WTC11 (cell line): ENCODE measurements at regions not wholly inside any gene's neighbourhood (a gene's known extent, or its start where the extent isn't known, plus 50 kb on each side); places are given as distances from the start of the nearest gene placed in this dataset.
A peak's percentile ranks its signal among the peaks of the same experiment; 100 is the strongest.

Source experiments
- ATAC-seq: fragments of 200-7000 bp; cut with Tn5 transposase; 2 replicates; pipeline ENCODE4 v1.10.0; 2021; ENCODE audit warnings: mild to moderate bottlenecking, moderate library complexity
- CTCF ChIA-PET: fragments of 300-600 bp; sonication (Branson Sonifier 250); formaldehyde crosslinking; loops from one replicate; lab custom pipeline; 2021; ENCODE audit warnings: antibody characterized with exemption; lab: Charles Lee
- POLR2A ChIA-PET: fragments of 350-600 bp; sonication (Branson Sonifier 250); formaldehyde crosslinking; loops from one replicate; lab custom pipeline; 2021; ENCODE audit warnings: antibody characterized with exemption; lab: Charles Lee
- DNase-seq: peaks from one replicate; pipeline ENCODE4 v3.0.0; 2021; ENCODE audit warnings: low spot score
- H3K27ac Mint-ChIP-seq: 2 replicates; pipeline ENCODE4 v1.8.0; 2021; ENCODE audit warnings: mixed read lengths
- H3K27me3 Mint-ChIP-seq: 2 replicates; pipeline ENCODE4 v1.8.0; 2021; ENCODE audit warnings: low read depth, mild to moderate bottlenecking, moderate library complexity, mixed read lengths
- H3K36me3 Mint-ChIP-seq: 2 replicates; pipeline ENCODE4 v1.8.0; 2021; ENCODE audit warnings: mixed read lengths
- H3K4me1 Mint-ChIP-seq: 2 replicates; pipeline ENCODE4 v1.8.0; 2022; ENCODE audit warnings: mixed read lengths
- H3K4me3 Mint-ChIP-seq: 2 replicates; pipeline ENCODE4 v1.8.0; 2021; ENCODE audit warnings: mild to moderate bottlenecking, moderate library complexity, mixed read lengths
- H3K9me3 Mint-ChIP-seq: 2 replicates; pipeline ENCODE4 v1.8.0; 2021; ENCODE audit warnings: mixed read lengths
- ELF4 ChIP-seq: sonication (generic); formaldehyde crosslinking; IDR thresholded peaks from 2 replicates; pipeline ENCODE4 v1.8.1; 2022; ENCODE audit warnings: low read depth, mild to moderate bottlenecking, moderate library complexity, missing genetic modification reagents
- ESRRA ChIP-seq: sonication (generic); formaldehyde crosslinking; IDR thresholded peaks from 2 replicates; pipeline ENCODE4 v1.8.1; 2022; ENCODE audit warnings: mild to moderate bottlenecking, missing genetic modification reagents, borderline replicate concordance
- ETV6 ChIP-seq: sonication (generic); formaldehyde crosslinking; IDR thresholded peaks from 2 replicates; pipeline ENCODE4 v1.8.1; 2022; ENCODE audit warnings: mild to moderate bottlenecking, missing genetic modification reagents
- HMGA2 ChIP-seq: fragments of 250-450 bp; sonication (Bioruptor Pico); IDR thresholded peaks from 2 replicates; pipeline ENCODE4 v1.4.0; 2021; ENCODE audit warnings: mild to moderate bottlenecking, moderate library complexity
- JAZF1 ChIP-seq: fragments of 250-450 bp; sonication (Bioruptor Pico); IDR thresholded peaks from 2 replicates; pipeline ENCODE4 v1.9.0; 2021; ENCODE audit warnings: moderate library complexity, mild to moderate bottlenecking, inconsistent platforms
- KAT7 ChIP-seq: sonication (generic); formaldehyde crosslinking; IDR thresholded peaks from 2 replicates; pipeline ENCODE4 v1.8.1; 2023; ENCODE audit warnings: missing genetic modification reagents, mild to moderate bottlenecking, borderline replicate concordance
- MXD4 ChIP-seq: fragments of 250-450 bp; sonication (Bioruptor Pico); IDR thresholded peaks from 2 replicates; pipeline ENCODE4 v1.8.0; 2021; ENCODE audit warnings: mild to moderate bottlenecking, moderate library complexity, borderline replicate concordance
- NFATC4 ChIP-seq: fragments of 250-450 bp; sonication (Bioruptor Pico); IDR thresholded peaks from 2 replicates; pipeline ENCODE4 v1.9.0; 2021; ENCODE audit warnings: mild to moderate bottlenecking
- SMAD3 ChIP-seq: sonication (generic); formaldehyde crosslinking; IDR thresholded peaks from 2 replicates; pipeline ENCODE4 v1.8.0; 2022; ENCODE audit warnings: missing genetic modification reagents, mild to moderate bottlenecking, borderline replicate concordance
- SOX15 ChIP-seq: fragments of 250-450 bp; sonication (Bioruptor Pico); IDR thresholded peaks from 2 replicates; pipeline ENCODE4 v1.9.0; 2021; ENCODE audit warnings: mild to moderate bottlenecking
- TCF7 ChIP-seq: sonication (generic); formaldehyde crosslinking; IDR thresholded peaks from 2 replicates; pipeline ENCODE4 v1.8.0; 2022; ENCODE audit warnings: mild to moderate bottlenecking, low read depth, missing genetic modification reagents, moderate library complexity
- ZBTB21 ChIP-seq: sonication (generic); formaldehyde crosslinking; IDR thresholded peaks from 2 replicates; pipeline ENCODE4 v1.8.1; 2023; ENCODE audit warnings: mild to moderate bottlenecking, missing genetic modification reagents, borderline replicate concordance
- ZNF121 ChIP-seq: sonication (generic); formaldehyde crosslinking; IDR thresholded peaks from 2 replicates; pipeline ENCODE4 v1.8.0; 2023; ENCODE audit warnings: missing genetic modification reagents
- ZNF232 ChIP-seq: sonication (generic); formaldehyde crosslinking; IDR thresholded peaks from 2 replicates; pipeline ENCODE4 v1.8.0; 2022; ENCODE audit warnings: mild to moderate bottlenecking, missing genetic modification reagents
- ZNF396 ChIP-seq: fragments of 250-450 bp; sonication (Bioruptor Pico); IDR thresholded peaks from 2 replicates; pipeline ENCODE4 v1.8.0; 2021; ENCODE audit warnings: mild to moderate bottlenecking, moderate library complexity, borderline replicate concordance
- ZNF423 ChIP-seq: fragments of 250-450 bp; sonication (Bioruptor Pico); IDR thresholded peaks from 2 replicates; pipeline ENCODE4 v2.1.2; 2022; ENCODE audit warnings: mild to moderate bottlenecking, moderate library complexity
- TF ChIP-seq, protein P1 (sequence below): sonication (generic); formaldehyde crosslinking; IDR thresholded peaks from 2 replicates; pipeline ENCODE4 v1.8.0; 2022; ENCODE audit warnings: mild to moderate bottlenecking, missing genetic modification reagents
- TF ChIP-seq, protein P2 (sequence below): fragments of 250-450 bp; sonication (Bioruptor Pico); IDR thresholded peaks from 2 replicates; pipeline ENCODE4 v1.8.0; 2021; ENCODE audit warnings: mild to moderate bottlenecking
- TF ChIP-seq, protein P3 (sequence below): sonication (generic); formaldehyde crosslinking; IDR thresholded peaks from 2 replicates; pipeline ENCODE4 v1.8.0; 2022; ENCODE audit warnings: mild to moderate bottlenecking, missing genetic modification reagents
- TF ChIP-seq, protein P4 (sequence below): fragments of 250-450 bp; sonication (Bioruptor Pico); IDR thresholded peaks from 2 replicates; pipeline ENCODE4 v1.9.0; 2021; ENCODE audit warnings: mild to moderate bottlenecking
- TF ChIP-seq, protein P5 (sequence below): sonication (generic); formaldehyde crosslinking; IDR thresholded peaks from 2 replicates; pipeline ENCODE4 v1.8.1; 2023; ENCODE audit warnings: mild to moderate bottlenecking, missing genetic modification reagents

DNA sequence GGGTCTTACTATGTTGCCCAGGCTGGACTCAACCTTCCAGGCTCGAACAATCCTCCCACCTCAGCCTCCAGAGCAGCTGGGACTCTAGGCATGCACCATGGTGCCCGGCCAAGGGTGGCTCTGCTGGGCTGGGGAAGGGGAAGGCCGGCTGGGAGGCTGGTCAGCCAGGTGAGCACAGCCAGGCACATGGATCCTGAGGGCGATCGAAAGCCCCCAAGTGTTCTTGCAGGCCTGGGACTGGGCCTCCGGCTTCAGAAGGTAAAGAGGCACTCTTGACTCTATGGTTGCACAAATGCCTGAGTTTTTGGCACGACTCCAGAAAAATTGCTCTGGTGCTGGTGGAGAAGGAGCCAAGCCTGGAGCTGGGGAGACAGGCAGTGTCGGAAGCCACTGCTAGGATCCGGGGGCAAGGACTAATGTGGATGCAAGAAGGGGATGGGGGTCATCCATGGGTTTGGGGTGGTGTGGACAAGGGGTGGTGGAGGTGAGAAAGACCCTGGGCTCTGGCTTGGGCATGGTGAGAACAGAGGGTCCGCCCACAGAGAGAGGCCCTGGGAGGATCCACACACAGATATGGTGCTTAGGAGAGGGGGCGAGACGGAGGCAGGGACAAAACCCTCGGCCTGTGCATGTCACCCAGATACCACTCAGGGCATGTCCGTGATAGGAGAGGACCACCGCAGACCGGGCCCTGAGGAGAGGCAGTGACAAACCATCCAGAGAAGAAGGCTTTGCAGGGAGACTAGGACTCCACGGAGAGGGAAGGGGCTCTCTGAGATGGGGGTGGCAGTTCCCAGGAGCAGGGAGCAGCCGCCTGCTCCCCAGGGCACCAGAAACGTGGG, 51.1 kb upstream of the COL5A1 start:
- H3K4me1 Mint-ChIP-seq: peaks cover 4% of the 10 kb centered on the region
- H3K36me3 Mint-ChIP-seq: no peaks in the 10 kb centered on the region
- no peak for TF ChIP-seq ZBTB21 (CRISPR knock-in tag)
- no peak for TF ChIP-seq TCF7 (CRISPR knock-in tag)
- no peak for TF ChIP-seq NFATC4 (CRISPR knock-in tag)
- no peak for TF ChIP-seq ETV6 (CRISPR knock-in tag)
- peak; percentile 83 for TF ChIP-seq ZNF121
- no peak for TF ChIP-seq HMGA2
- TF ChIP-seq, protein P1, sequence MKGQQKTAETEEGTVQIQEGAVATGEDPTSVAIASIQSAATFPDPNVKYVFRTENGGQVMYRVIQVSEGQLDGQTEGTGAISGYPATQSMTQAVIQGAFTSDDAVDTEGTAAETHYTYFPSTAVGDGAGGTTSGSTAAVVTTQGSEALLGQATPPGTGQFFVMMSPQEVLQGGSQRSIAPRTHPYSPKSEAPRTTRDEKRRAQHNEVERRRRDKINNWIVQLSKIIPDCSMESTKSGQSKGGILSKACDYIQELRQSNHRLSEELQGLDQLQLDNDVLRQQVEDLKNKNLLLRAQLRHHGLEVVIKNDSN (CRISPR knock-in tag): no peak
- no peaks in the 10 kb centered on the region for H3K9me3 Mint-ChIP-seq
- ChIA-PET CTCF (no interaction called here), POLR2A (no interaction called here)
- DNase-seq (no peak), ATAC-seq (no peak)
- H3K27me3 Mint-ChIP-seq: no peaks in the 10 kb centered on the region
- no peak overlapping the region for H3K27ac Mint-ChIP-seq
- H3K4me3 Mint-ChIP-seq: no peak overlapping the region

DNA sequence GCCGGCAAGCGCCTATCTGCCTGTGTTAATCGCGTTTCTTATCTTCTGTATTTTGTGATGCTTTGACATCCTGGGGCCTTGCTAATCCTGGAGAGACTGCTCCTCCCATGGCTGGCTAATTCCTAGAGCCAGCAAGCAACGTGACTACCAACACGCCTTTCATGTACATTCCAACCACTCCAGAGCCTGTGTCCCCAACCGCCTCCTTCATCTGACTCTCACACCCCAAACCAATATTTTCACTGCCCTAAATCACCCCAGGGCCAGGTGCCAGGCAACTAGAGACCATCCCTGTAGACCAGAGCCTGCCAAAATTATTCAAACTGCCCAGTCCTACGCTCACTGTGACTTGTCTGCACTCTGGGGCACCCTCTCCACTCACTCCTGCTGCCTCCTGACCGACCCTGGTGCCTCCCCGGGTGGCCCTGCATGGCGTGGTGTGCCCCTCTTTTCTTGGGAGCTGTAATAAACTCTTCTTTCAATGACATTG, 50.5 kb upstream of the COL5A1 start:
- H3K27ac Mint-ChIP-seq: no peak overlapping the region
- ChIA-PET POLR2A (no interaction called here), CTCF (no interaction called here)
- peaks cover 4% of the 10 kb centered on the region for H3K4me1 Mint-ChIP-seq
- no peak for DNase-seq
- H3K27me3 Mint-ChIP-seq: no peaks in the 10 kb centered on the region
- H3K9me3 Mint-ChIP-seq: no peaks in the 10 kb centered on the region
- H3K4me3 Mint-ChIP-seq: no peak overlapping the region
- ATAC-seq: no peak
- H3K36me3 Mint-ChIP-seq: no peaks in the 10 kb centered on the region
- TF ChIP-seq SMAD3 (CRISPR knock-in tag): no peak
- TF ChIP-seq, protein P2, sequence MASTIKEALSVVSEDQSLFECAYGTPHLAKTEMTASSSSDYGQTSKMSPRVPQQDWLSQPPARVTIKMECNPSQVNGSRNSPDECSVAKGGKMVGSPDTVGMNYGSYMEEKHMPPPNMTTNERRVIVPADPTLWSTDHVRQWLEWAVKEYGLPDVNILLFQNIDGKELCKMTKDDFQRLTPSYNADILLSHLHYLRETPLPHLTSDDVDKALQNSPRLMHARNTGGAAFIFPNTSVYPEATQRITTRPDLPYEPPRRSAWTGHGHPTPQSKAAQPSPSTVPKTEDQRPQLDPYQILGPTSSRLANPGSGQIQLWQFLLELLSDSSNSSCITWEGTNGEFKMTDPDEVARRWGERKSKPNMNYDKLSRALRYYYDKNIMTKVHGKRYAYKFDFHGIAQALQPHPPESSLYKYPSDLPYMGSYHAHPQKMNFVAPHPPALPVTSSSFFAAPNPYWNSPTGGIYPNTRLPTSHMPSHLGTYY: no peak
- no peak for TF ChIP-seq ELF4 (CRISPR knock-in tag)
- no peak for TF ChIP-seq ZNF121
- no peak for TF ChIP-seq KAT7 (CRISPR knock-in tag)
- no peak for TF ChIP-seq ESRRA (CRISPR knock-in tag)
- TF ChIP-seq, protein P3, sequence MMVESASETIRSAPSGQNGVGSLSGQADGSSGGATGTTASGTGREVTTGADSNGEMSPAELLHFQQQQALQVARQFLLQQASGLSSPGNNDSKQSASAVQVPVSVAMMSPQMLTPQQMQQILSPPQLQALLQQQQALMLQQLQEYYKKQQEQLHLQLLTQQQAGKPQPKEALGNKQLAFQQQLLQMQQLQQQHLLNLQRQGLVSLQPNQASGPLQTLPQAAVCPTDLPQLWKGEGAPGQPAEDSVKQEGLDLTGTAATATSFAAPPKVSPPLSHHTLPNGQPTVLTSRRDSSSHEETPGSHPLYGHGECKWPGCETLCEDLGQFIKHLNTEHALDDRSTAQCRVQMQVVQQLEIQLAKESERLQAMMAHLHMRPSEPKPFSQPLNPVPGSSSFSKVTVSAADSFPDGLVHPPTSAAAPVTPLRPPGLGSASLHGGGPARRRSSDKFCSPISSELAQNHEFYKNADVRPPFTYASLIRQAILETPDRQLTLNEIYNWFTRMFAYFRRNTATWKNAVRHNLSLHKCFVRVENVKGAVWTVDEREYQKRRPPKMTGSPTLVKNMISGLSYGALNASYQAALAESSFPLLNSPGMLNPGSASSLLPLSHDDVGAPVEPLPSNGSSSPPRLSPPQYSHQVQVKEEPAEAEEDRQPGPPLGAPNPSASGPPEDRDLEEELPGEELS (CRISPR knock-in tag): no peak
- TF ChIP-seq ZNF423 (CRISPR knock-in tag): no peak
- no peak for TF ChIP-seq ZNF396 (CRISPR knock-in tag)
- TF ChIP-seq, protein P4, sequence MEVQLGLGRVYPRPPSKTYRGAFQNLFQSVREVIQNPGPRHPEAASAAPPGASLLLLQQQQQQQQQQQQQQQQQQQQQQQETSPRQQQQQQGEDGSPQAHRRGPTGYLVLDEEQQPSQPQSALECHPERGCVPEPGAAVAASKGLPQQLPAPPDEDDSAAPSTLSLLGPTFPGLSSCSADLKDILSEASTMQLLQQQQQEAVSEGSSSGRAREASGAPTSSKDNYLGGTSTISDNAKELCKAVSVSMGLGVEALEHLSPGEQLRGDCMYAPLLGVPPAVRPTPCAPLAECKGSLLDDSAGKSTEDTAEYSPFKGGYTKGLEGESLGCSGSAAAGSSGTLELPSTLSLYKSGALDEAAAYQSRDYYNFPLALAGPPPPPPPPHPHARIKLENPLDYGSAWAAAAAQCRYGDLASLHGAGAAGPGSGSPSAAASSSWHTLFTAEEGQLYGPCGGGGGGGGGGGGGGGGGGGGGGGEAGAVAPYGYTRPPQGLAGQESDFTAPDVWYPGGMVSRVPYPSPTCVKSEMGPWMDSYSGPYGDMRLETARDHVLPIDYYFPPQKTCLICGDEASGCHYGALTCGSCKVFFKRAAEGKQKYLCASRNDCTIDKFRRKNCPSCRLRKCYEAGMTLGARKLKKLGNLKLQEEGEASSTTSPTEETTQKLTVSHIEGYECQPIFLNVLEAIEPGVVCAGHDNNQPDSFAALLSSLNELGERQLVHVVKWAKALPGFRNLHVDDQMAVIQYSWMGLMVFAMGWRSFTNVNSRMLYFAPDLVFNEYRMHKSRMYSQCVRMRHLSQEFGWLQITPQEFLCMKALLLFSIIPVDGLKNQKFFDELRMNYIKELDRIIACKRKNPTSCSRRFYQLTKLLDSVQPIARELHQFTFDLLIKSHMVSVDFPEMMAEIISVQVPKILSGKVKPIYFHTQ (CRISPR knock-in tag): no peak
- TF ChIP-seq, protein P1 (CRISPR knock-in tag): no peak
- no peak for TF ChIP-seq ZNF232
- TF ChIP-seq NFATC4 (CRISPR knock-in tag): no peak
- TF ChIP-seq, protein P5, sequence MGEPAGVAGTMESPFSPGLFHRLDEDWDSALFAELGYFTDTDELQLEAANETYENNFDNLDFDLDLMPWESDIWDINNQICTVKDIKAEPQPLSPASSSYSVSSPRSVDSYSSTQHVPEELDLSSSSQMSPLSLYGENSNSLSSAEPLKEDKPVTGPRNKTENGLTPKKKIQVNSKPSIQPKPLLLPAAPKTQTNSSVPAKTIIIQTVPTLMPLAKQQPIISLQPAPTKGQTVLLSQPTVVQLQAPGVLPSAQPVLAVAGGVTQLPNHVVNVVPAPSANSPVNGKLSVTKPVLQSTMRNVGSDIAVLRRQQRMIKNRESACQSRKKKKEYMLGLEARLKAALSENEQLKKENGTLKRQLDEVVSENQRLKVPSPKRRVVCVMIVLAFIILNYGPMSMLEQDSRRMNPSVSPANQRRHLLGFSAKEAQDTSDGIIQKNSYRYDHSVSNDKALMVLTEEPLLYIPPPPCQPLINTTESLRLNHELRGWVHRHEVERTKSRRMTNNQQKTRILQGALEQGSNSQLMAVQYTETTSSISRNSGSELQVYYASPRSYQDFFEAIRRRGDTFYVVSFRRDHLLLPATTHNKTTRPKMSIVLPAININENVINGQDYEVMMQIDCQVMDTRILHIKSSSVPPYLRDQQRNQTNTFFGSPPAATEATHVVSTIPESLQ (CRISPR knock-in tag): no peak
- no peak for TF ChIP-seq JAZF1
- no peak for TF ChIP-seq SOX15 (CRISPR knock-in tag)
- no peak for TF ChIP-seq MXD4 (CRISPR knock-in tag)
